Left ventricle myocardium inferior (tissue), 1 donor: ENCODE measurements at regions not wholly inside any gene's neighbourhood (a gene's known extent, or its start where the extent isn't known, plus 50 kb on each side); places are given as distances from the start of the nearest gene placed in this dataset.

Experiments
- DNase-seq: peaks from one replicate; pipeline ENCODE4 v3.0.0-alpha.2; 2020
- H3K27ac ChIP-seq: fragments of 200-600 bp; replicated peaks from 2 replicates; pipeline ENCODE4 v1.8.0; 2021
- H3K27me3 ChIP-seq: fragments of 200-600 bp; 2 replicates; pipeline ENCODE4 v1.8.0; 2021; ENCODE audit warnings: low read depth
- H3K36me3 ChIP-seq: fragments of 200-600 bp; 2 replicates; pipeline ENCODE4 v1.8.0; 2021
- H3K4me1 ChIP-seq: fragments of 200-600 bp; 2 replicates; pipeline ENCODE4 v1.8.0; 2021
- H3K4me3 ChIP-seq: fragments of 200-600 bp; 2 replicates; pipeline ENCODE4 v1.8.0; 2021; ENCODE audit warnings: mild to moderate bottlenecking, moderate library complexity
- H3K9me3 ChIP-seq: fragments of 200-600 bp; replicated peaks from 2 replicates; pipeline ENCODE4 v1.8.0; 2021
- intact Hi-C: fragments of 100-400 bp; cut with micrococcal nuclease; formaldehyde crosslinking; loops from one replicate; pipeline ENCODE4 v1.11.0; 2022
- TF ChIP-seq, protein P1 (sequence below): fragments of 200-600 bp; IDR thresholded peaks from 2 replicates; pipeline ENCODE4 v1.8.0; 2021; ENCODE audit warnings: antibody characterized with exemption, mild to moderate bottlenecking, borderline replicate concordance
- donor health status: DM: no; HTN: yes; CAD: no; lungs with severe emphysema.

GRCh38 chr5:34498572-34498971 is 157.6 kb upstream of the RAI14 start:
- H3K9me3 ChIP-seq: peaks cover 8% of the 10 kb centered on the region
- no peak for DNase-seq
- H3K27ac ChIP-seq: no peak overlapping the region
- H3K27me3 ChIP-seq: peaks cover 7% of the 10 kb centered on the region
- TF ChIP-seq, protein P1, sequence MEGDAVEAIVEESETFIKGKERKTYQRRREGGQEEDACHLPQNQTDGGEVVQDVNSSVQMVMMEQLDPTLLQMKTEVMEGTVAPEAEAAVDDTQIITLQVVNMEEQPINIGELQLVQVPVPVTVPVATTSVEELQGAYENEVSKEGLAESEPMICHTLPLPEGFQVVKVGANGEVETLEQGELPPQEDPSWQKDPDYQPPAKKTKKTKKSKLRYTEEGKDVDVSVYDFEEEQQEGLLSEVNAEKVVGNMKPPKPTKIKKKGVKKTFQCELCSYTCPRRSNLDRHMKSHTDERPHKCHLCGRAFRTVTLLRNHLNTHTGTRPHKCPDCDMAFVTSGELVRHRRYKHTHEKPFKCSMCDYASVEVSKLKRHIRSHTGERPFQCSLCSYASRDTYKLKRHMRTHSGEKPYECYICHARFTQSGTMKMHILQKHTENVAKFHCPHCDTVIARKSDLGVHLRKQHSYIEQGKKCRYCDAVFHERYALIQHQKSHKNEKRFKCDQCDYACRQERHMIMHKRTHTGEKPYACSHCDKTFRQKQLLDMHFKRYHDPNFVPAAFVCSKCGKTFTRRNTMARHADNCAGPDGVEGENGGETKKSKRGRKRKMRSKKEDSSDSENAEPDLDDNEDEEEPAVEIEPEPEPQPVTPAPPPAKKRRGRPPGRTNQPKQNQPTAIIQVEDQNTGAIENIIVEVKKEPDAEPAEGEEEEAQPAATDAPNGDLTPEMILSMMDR: no peak
- intact Hi-C loops: no loop called here
- H3K4me3 ChIP-seq: no peak overlapping the region
- H3K4me1 ChIP-seq: peaks cover 40% of the 10 kb centered on the region
- H3K36me3 ChIP-seq: no peaks in the 10 kb centered on the region

- intact Hi-C loops: no loop called here
- Histone ChIP-seq H3K4me1 (peaks cover 46% of the 10 kb centered on the region), H3K27ac (no peak overlapping the region), H3K36me3 (no peaks in the 10 kb centered on the region), H3K27me3 (peaks cover 7% of the 10 kb centered on the region), H3K4me3 (no peak overlapping the region), H3K9me3 (peaks cover 5% of the 10 kb centered on the region)
- no peak for DNase-seq
- TF ChIP-seq, protein P1: no peak
Observed at GRCh38 chr5:34499001-34499734, 157.0 kb upstream of the RAI14 start.

DNA sequence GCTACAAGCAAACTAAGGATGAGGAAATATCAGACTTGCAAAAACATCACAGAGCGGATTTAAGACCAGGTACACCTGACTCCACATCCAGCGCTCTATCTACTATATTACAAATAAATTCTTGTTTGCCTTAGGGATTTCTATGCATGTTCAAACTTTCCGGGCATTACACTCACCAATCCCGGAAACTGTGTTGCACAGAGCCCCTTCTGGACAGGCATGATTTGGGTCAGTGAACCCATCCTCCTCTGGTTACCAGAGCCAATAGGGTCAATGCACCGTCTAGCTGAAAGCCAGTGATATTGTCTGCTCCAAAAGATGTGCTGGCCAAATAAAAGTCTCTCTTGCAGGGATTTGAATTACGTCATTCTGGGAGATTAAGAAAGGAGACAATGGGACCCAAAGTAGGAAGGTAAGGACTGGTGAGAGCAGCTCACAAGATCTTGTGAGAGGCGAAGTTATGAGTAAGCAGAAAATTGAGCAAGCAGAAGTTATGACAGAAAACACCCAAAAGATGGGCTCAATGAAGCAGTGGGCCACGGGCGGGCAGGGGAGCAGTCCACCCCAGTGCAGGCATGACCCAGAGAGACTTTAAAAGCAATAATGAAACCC is 155.8 kb upstream of the RAI14 start:
- Histone ChIP-seq H3K27me3 (peaks cover 7% of the 10 kb centered on the region), H3K4me3 (no peak overlapping the region), H3K4me1 (peaks cover 52% of the 10 kb centered on the region), H3K36me3 (no peaks in the 10 kb centered on the region), H3K9me3 (no peaks in the 10 kb centered on the region), H3K27ac (no peak overlapping the region)
- DNase-seq: no peak
- TF ChIP-seq, protein P1: no peak
- intact Hi-C loops: no loop called here

GRCh38 chr5:34501016-34501415 is 155.1 kb upstream of the RAI14 start:
- DNase-seq: no peak
- intact Hi-C loops: no loop called here
- H3K4me3 ChIP-seq: no peak overlapping the region
- H3K4me1 ChIP-seq: peaks cover 52% of the 10 kb centered on the region
- no peak overlapping the region for H3K27ac ChIP-seq
- TF ChIP-seq, protein P1: no peak
- no peaks in the 10 kb centered on the region for H3K36me3 ChIP-seq
- peaks cover 7% of the 10 kb centered on the region for H3K27me3 ChIP-seq
- H3K9me3 ChIP-seq: no peaks in the 10 kb centered on the region

- H3K27ac ChIP-seq: no peak overlapping the region
- DNase-seq: no peak
- H3K9me3 ChIP-seq: no peaks in the 10 kb centered on the region
- H3K4me3 ChIP-seq: no peak overlapping the region
- intact Hi-C loops: no loop called here
- peaks cover 7% of the 10 kb centered on the region for H3K27me3 ChIP-seq
- no peaks in the 10 kb centered on the region for H3K36me3 ChIP-seq
- H3K4me1 ChIP-seq: peaks cover 44% of the 10 kb centered on the region
- TF ChIP-seq, protein P1: no peak
Observed at GRCh38 chr5:34501840-34502239, 154.3 kb upstream of the RAI14 start.
